GM12801 (cell line): ENCODE measurements at regions not wholly inside any gene's neighbourhood (a gene's known extent, or its start where the extent isn't known, plus 50 kb on each side); places are given as distances from the start of the nearest gene placed in this dataset.

Source experiments
- CTCF ChIP-seq: IDR thresholded peaks from one replicate; pipeline ENCODE4 v1.5.1; 2011; ENCODE audit warnings: control low read depth; ENCODE audit not compliant: insufficient read length; ENCODE audit errors: extremely low read depth

GRCh38 chr10:109593682-109594081 lies 329.6 kb downstream of the XPNPEP1 start:
- no peak for TF ChIP-seq CTCF

GRCh38 chr10:109592391-109592790 lies 330.9 kb downstream of the XPNPEP1 start:
- no peak for TF ChIP-seq CTCF

GRCh38 chr10:109591601-109592000 lies 331.7 kb downstream of the XPNPEP1 start:
- no peak for TF ChIP-seq CTCF

- no peak for TF ChIP-seq CTCF
Observed at GRCh38 chr10:109588259-109588658, 335.1 kb downstream of the XPNPEP1 start.

GRCh38 chr10:109587366-109587765 lies 335.9 kb downstream of the XPNPEP1 start:
- no peak for TF ChIP-seq CTCF

- TF ChIP-seq CTCF = no peak
Observed at GRCh38 chr10:109556399-109556798, 366.9 kb downstream of the XPNPEP1 start.

GRCh38 chr10:109534193-109534592 lies 389.1 kb downstream of the XPNPEP1 start:
- no peak for TF ChIP-seq CTCF

- no peak for TF ChIP-seq CTCF
Observed at GRCh38 chr10:109529258-109529657, 394.1 kb downstream of the XPNPEP1 start.
